GM10248 (cell line): ENCODE measurements at regions not wholly inside any gene's neighbourhood (a gene's known extent, or its start where the extent isn't known, plus 50 kb on each side); places are given as distances from the start of the nearest gene placed in this dataset.

Experiments
- CTCF ChIA-PET: fragments of 300-600 bp; sonication (Branson Sonifier 250); formaldehyde crosslinking; extraction: SDS; loops from one replicate; lab custom pipeline; 2021; ENCODE audit warnings: antibody characterized with exemption; lab: Yijun Ruan, JAX
- POLR2A ChIA-PET: fragments of 350-650 bp; sonication (Branson Sonifier 250); formaldehyde crosslinking; extraction: SDS; loops from one replicate; lab custom pipeline; 2020; ENCODE audit warnings: antibody characterized with exemption; lab: Yijun Ruan, JAX
- DNase-seq: peaks from one replicate; pipeline ENCODE4 v3.0.0; 2012; ENCODE audit errors: extremely low spot score
- TF ChIP-seq, protein P1 (sequence below): IDR thresholded peaks from 2 replicates; pipeline ENCODE4 v1.5.1; 2012; ENCODE audit warnings: mild to moderate bottlenecking, low read depth; ENCODE audit errors: extremely low read depth, missing control alignments, control extremely low read depth

DNA sequence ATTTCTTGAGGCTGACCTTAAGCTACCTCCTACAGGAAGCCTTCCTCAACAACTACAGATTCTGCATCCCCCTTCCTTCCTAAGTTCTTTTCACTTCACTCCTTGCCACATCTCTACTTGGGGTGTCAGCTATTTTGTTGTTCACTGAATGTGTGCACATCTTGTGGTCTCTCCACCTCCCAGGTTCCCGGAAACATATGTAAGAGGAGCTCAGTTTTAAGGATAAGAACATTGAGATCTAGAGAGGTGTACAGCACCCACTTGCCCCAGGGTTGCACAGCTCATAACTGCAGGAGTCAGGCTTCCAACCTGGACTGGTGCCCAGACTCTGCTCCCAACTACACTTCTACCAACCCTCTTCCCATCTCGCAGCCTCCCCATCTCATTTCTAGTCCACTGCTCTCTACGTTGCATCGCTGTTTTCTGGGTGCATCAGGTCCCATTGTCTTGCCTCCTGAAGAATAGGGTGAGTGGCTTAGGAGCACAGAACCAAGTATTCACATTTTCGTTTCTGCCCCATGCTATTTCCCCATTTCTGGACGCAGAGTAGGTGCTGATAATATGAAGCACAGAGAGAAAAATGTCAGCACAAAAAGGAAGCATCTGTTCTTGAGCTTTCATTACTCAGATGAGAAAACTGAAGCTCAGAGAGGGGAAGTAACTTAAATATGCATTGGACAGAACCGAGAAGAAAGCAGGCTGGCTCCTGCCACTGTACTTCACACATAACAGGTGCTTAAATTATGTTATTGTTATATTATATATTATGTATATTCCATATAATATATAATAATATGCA lies 292.0 kb upstream of the CCL2 start:
- no peak for DNase-seq
- TF ChIP-seq, protein P1, sequence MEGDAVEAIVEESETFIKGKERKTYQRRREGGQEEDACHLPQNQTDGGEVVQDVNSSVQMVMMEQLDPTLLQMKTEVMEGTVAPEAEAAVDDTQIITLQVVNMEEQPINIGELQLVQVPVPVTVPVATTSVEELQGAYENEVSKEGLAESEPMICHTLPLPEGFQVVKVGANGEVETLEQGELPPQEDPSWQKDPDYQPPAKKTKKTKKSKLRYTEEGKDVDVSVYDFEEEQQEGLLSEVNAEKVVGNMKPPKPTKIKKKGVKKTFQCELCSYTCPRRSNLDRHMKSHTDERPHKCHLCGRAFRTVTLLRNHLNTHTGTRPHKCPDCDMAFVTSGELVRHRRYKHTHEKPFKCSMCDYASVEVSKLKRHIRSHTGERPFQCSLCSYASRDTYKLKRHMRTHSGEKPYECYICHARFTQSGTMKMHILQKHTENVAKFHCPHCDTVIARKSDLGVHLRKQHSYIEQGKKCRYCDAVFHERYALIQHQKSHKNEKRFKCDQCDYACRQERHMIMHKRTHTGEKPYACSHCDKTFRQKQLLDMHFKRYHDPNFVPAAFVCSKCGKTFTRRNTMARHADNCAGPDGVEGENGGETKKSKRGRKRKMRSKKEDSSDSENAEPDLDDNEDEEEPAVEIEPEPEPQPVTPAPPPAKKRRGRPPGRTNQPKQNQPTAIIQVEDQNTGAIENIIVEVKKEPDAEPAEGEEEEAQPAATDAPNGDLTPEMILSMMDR, result no peak
- ChIA-PET POLR2A (no interaction called here), CTCF (interaction anchor here (1.0 to 2.2 kb wide), 5 partner anchors 9 to 172 kb away, joined by 3 to 10 read pairs (median 7); no protein-coding TSS in a partner anchor)

DNA sequence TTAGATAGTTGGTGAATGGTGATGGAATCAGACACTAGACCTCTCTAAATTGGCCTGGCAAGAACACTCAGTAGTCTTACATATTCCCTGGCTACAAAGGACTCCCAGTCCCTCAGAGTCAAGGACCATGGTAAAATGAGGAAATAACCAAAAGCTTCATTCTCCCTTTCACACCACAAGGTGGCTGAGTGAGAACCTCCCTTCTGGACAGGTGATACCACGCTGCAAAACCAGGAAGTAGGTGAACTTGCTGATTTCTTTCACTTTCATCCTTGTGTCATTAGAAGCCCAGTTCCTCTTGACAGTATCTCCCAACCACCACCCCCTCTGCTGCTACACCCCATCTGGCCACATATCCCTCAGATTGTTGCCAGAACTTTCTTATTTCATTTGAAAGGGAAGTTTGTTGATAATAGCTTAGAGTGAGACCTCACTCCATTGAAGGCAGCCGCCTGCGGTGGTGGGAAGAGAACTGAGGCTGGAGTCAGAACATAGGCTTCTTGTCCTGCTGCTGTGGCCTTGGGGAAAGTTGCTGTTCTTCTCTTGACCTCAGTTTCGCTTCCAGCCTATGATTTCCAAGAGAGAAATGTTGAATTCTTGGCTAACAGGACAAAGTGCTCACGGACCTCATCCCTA lies 290.6 kb upstream of the CCL2 start:
- POLR2A ChIA-PET, result no interaction called here
- TF ChIP-seq, protein P1, result no peak
- CTCF ChIA-PET, result interaction anchor here (1.4 to 2.2 kb wide), 4 partner anchors 9 to 36 kb away, joined by 3 to 10 read pairs (median 8); no protein-coding TSS in a partner anchor
- DNase-seq, result peak; percentile 80

DNA sequence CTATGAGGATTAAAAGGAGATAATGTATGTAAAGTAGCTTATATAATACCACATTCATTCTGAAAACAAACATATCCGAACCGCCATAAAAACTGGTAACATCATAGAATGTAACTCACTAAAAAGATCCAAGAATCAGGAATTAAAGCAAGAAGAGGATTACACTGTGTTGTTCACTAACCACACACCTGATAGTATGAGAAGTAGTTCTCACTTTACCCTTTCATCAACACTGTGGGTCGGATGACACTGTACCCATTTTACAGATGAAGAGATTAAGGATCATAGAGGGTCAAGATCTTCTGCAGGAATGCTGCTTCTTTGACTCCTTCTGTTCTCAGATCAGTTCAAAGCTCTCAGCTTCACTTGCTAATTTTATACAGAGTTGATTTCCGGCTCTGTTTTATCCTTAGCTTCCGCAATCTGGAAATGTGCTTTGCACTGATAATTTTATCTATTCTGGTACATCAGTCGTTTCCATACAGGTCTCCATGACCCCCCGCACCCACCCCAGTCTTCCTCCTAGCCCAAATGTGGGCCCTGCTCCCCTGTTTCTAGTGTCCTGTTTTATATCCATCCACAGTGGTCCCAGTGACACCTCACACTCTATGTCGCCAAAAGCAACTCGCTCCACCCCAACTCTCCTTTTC lies 288.6 kb upstream of the CCL2 start:
- ChIA-PET POLR2A (no interaction called here), CTCF (no interaction called here)
- TF ChIP-seq, protein P1, result no peak
- DNase-seq, result no peak

DNA sequence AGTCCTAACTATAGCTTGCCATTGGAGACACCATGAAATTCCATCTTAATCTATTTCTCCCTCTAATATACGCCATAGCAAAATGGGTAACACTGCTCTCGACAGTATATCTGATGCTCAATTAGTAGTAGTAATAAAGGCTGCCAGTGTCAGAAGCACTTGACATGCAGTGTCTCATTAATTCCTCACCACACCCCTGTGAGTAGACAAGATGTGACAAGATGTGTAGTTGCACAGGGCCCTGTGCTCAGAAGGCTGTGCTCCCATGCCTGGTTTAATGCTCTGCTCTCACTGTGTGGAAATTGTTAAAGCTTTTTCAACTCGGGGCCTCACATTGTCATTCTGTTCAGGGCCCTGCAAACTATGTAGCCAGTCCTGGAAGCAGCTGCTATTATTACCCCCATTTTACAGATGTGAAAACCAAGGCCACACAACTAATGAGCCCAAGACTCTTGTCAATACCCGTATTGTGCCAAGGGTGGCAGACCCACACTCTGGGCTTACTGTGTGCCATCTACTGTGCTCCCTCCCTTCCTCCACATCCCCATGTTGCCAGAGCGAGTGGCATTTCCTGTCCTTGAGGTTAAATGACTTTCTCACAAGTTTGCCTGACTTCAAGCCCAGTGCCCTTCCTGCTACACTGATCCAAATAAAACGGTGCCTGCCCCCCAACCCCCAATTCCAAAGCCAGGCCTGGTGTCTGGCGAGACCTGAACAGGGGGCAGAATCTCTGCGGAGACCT lies 287.3 kb upstream of the CCL2 start:
- DNase-seq, result no peak
- ChIA-PET POLR2A (no interaction called here), CTCF (interaction anchor here (1.0 to 1.5 kb wide), 2 partner anchors 11 to 12 kb away, joined by 3 to 4 read pairs; no protein-coding TSS in a partner anchor)
- TF ChIP-seq, protein P1, result no peak

DNA sequence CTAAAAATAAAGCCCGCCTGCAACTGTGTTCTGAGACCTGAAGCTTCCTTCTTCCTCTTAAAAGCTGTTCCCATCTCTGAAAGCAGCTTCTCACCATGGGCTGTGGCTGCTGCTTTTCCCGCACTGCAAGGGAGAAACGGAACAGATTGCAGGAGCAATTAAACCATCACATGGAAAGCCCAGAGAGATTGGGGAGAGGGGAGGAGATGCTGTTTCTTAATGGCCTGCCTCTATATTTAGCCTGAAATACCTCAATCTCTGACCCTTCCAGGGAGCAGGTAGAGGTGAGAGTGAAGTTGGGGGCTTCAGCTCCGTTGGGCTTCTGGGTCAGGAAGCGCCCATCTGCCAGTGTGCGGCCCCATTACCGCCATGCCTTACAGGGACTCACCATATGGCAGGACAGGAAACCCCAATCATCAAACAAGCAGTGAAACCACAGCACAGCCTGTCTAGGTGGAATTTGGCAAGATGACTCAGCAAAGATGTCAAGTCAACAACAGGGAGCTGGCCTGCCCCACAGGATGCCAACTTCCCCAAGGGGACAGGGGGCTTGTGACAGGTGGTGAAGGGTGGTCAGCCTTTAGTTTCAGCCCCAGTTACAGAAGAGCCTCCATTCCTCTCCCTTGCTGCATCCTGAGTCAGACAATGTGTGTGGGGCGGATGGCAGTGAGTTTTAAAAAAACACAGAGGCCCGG lies 286.6 kb upstream of the CCL2 start:
- ChIA-PET POLR2A (no interaction called here), CTCF (interaction anchor here (1.0 to 1.5 kb wide), 2 partner anchors 10 to 13 kb away, joined by 3 to 4 read pairs; no protein-coding TSS in a partner anchor)
- DNase-seq, result peak; percentile 56
- TF ChIP-seq, protein P1, result no peak
